Keratinocyte (primary cell): ENCODE measurements at regions not wholly inside any gene's neighbourhood (a gene's known extent, or its start where the extent isn't known, plus 50 kb on each side); places are given as distances from the start of the nearest gene placed in this dataset.
"Not testable (repeated sequence)": the region's sequence is repeated elsewhere in the genome, so short reads cannot be mapped to it uniquely, and the experiment has no call there.

ENCODE experiments used
- DNase-seq: peaks from one replicate; pipeline ENCODE4 v3.0.0-alpha.2; 2011; ENCODE audit warnings: low read depth, missing footprints, low spot score
- FAIRE-seq: peaks from 2 replicates; lab custom pipeline; 2011; peaks lifted over from hg19 to GRCh38; lab: Jason Lieb, UNC
- H2AFZ ChIP-seq: 2 replicates; pipeline ENCODE4 v1.6.0; 2012; ENCODE audit warnings: low read length, control low read depth, inconsistent platforms; ENCODE audit not compliant: control insufficient read depth
- H3K27ac ChIP-seq: 2 replicates; pipeline ENCODE4 v1.5.1; 2011; ENCODE audit warnings: low read length; ENCODE audit not compliant: control insufficient read depth, insufficient read depth
- H3K27me3 ChIP-seq: 3 replicates; pipeline ENCODE4 v1.6.0; 2011; ENCODE audit warnings: low read length; ENCODE audit not compliant: control insufficient read depth, insufficient read depth; ENCODE audit errors: extremely low read depth
- H3K36me3 ChIP-seq, 2 experiments: 2 replicates in 1 of 2; 3 replicates in 1 of 2; pipeline ENCODE4 v1.5.1; 2011; ENCODE audit warnings: low read length in 2 of 2, mild to moderate bottlenecking in 1 of 2; ENCODE audit not compliant: control insufficient read depth in 2 of 2, insufficient read depth in 2 of 2; ENCODE audit errors: extremely low read depth in 1 of 2
- H3K4me1 ChIP-seq: 3 replicates; pipeline ENCODE4 v1.5.1; 2011; ENCODE audit warnings: low read length; ENCODE audit not compliant: control insufficient read depth, insufficient read depth; ENCODE audit errors: extremely low read depth
- H3K4me2 ChIP-seq: 3 replicates; pipeline ENCODE4 v1.6.0; 2011; ENCODE audit warnings: low read depth, low read length; ENCODE audit not compliant: control insufficient read depth, insufficient read depth; ENCODE audit errors: extremely low read depth
- H3K4me3 ChIP-seq, 3 experiments: fragments of 200-600 bp in 1 of 3; sonication (generic) in 1 of 3; 2 replicates in 2 of 3; 3 replicates in 1 of 3; pipeline ENCODE4 v1.5.1; 2011 to 2016; ENCODE audit warnings: low read length in 3 of 3, mild to moderate bottlenecking in 3 of 3, control low read depth in 2 of 3, inconsistent platforms in 1 of 3, low read depth in 1 of 3, mixed read lengths in 1 of 3, mixed run types in 1 of 3, moderate library complexity in 1 of 3; ENCODE audit not compliant: control insufficient read depth in 2 of 3, insufficient read depth in 2 of 3; ENCODE audit errors: extremely low read depth in 1 of 3
- H3K79me2 ChIP-seq: 2 replicates; pipeline ENCODE4 v1.6.0; 2012; ENCODE audit warnings: low read length; ENCODE audit not compliant: control insufficient read depth, insufficient read depth
- H3K9ac ChIP-seq: 3 replicates; pipeline ENCODE4 v1.6.0; 2011; ENCODE audit warnings: low read length; ENCODE audit not compliant: control insufficient read depth, insufficient read depth; ENCODE audit errors: extremely low read depth
- H3K9me1 ChIP-seq: 3 replicates; pipeline ENCODE4 v1.6.0; 2011; ENCODE audit warnings: low read length; ENCODE audit not compliant: control insufficient read depth, insufficient read depth; ENCODE audit errors: extremely low read depth
- H3K9me3 ChIP-seq: 2 replicates; pipeline ENCODE4 v1.5.1; 2012; ENCODE audit warnings: low read depth, low read length; ENCODE audit not compliant: control insufficient read depth
- H4K20me1 ChIP-seq: 3 replicates; pipeline ENCODE4 v1.6.0; 2011; ENCODE audit warnings: low read length; ENCODE audit not compliant: control insufficient read depth, insufficient read depth; ENCODE audit errors: extremely low read depth
- EZH2 ChIP-seq: IDR thresholded peaks from one replicate; pipeline ENCODE4 v1.6.1; 2012; ENCODE audit warnings: inconsistent platforms, mild to moderate bottlenecking, low read length, moderate library complexity
- dilution Hi-C: fragments of 300-500 bp; cut with MboI; formaldehyde crosslinking; loops from one replicate; pipeline ENCODE4 v1.7.0; 2020; ENCODE audit warnings: low sequenced_read_pairs; ENCODE audit not compliant: extremely low pct_ligation_motif_present
- TF ChIP-seq, protein P1 (sequence below), 3 experiments: IDR thresholded peaks in 1 of 3; conservative IDR thresholded peaks in 1 of 3; optimal IDR thresholded peaks in 1 of 3; 2 replicates in 2 of 3; 3 replicates in 1 of 3; pipeline versions ENCODE3 to v1.5.1; 2011; ENCODE audit warnings: low read length in 3 of 3, mild to moderate bottlenecking in 3 of 3, moderate library complexity in 2 of 3, control low read depth in 1 of 3, inconsistent platforms in 1 of 3; ENCODE audit not compliant: insufficient read depth in 2 of 3; ENCODE audit errors: extremely low read depth in 1 of 3

DNA sequence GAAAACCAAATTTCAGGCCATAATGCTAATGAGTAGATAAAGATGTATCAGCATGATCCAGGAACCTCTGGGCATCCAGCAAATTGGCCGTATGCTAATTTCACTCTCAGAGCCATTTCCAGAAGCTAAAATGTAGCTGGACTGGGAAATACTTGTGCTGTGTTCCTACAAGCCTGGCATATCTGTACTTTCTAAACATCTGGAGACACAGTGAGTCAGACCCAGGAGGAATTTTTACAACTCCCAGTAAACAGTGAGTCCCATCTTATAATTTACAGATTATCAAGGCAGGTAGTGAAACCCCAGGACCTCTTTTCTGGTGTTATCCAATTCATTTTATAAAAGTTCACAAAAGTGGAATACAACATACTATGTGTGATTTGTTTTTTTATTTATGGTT lies 683.0 kb upstream of the ADGRB3 start:
- H3K4me1 ChIP-seq: no peaks in the 10 kb centered on the region
- H3K36me3 ChIP-seq: no peaks in the 10 kb centered on the region
- H3K9me3 ChIP-seq: no peaks in the 10 kb centered on the region
- H4K20me1 ChIP-seq: no peaks in the 10 kb centered on the region
- no peak overlapping the region for H2AFZ ChIP-seq
- no peaks in the 10 kb centered on the region for H3K27me3 ChIP-seq
- no peak for DNase-seq
- TF ChIP-seq, protein P1, sequence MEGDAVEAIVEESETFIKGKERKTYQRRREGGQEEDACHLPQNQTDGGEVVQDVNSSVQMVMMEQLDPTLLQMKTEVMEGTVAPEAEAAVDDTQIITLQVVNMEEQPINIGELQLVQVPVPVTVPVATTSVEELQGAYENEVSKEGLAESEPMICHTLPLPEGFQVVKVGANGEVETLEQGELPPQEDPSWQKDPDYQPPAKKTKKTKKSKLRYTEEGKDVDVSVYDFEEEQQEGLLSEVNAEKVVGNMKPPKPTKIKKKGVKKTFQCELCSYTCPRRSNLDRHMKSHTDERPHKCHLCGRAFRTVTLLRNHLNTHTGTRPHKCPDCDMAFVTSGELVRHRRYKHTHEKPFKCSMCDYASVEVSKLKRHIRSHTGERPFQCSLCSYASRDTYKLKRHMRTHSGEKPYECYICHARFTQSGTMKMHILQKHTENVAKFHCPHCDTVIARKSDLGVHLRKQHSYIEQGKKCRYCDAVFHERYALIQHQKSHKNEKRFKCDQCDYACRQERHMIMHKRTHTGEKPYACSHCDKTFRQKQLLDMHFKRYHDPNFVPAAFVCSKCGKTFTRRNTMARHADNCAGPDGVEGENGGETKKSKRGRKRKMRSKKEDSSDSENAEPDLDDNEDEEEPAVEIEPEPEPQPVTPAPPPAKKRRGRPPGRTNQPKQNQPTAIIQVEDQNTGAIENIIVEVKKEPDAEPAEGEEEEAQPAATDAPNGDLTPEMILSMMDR (optimal IDR thresholded peaks at IDR 0.05 in 1 of 3, IDR thresholded peaks at IDR 0.05 in 1 of 3, conservative IDR thresholded peaks at IDR 0.05 in 1 of 3; ENCODE audit: extremely low read depth in 1 of 3, insufficient read depth in 2 of 3, low read length in 3 of 3): no peak
- TF ChIP-seq EZH2: no peak
- dilution Hi-C loops: no loop called here
- no peak overlapping the region for H3K27ac ChIP-seq
- no peaks in the 10 kb centered on the region for H3K79me2 ChIP-seq
- FAIRE-seq: no peak
- no peak overlapping the region for H3K4me2 ChIP-seq
- no peak overlapping the region for H3K4me3 ChIP-seq
- no peak overlapping the region for H3K9ac ChIP-seq
- no peaks in the 10 kb centered on the region for H3K9me1 ChIP-seq

DNA sequence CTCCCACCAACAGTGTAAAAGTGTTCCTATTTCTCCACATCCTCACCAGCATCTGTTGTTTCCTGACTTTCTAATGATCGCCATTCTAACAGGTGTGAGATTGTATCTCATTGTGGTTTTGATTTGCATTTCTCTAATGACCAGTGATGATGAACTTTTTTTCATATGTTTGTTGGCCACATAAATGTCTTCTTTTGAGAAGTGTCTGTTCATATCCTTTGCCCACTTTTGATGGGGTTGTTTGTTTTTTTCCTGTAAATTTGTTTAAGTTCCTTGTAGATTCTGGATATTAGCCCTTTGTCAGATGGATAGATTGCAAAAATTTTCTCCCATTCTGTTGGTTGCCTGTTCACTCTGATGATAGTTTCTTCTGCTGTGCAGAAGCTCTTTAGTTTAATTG lies 687.3 kb upstream of the ADGRB3 start:
- H3K79me2 ChIP-seq, H3K9me3 ChIP-seq, H3K4me2 ChIP-seq, H3K36me3 ChIP-seq, H3K4me1 ChIP-seq, H4K20me1 ChIP-seq, H3K9ac ChIP-seq, H3K4me3 ChIP-seq, H2AFZ ChIP-seq, H3K27ac ChIP-seq, DNase-seq, dilution Hi-C loops, H3K27me3 ChIP-seq, FAIRE-seq, H3K9me1 ChIP-seq: not testable (repeated sequence)

DNA sequence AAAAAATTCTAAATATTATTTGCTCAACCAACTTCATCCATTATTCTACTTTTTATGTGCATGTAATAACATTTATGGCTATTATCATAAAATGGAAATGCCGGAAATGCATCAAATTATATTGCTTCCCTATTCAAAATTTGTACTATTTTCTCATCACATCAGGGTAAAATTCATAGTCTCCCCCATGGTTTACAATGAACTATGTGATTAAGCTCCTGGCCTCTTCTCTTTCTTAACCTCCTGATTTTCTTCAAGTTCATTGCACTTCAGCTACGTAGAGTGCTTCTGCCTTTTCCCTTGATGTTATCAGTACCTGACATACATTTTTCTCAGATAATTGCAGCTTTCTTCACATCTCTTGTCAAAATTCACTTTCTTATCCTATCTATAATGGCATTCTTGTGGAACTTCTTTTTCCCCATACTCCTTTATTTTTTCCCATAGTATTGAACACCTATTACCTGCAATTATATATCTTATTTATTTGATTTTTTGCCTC lies 699.1 kb upstream of the ADGRB3 start:
- no peaks in the 10 kb centered on the region for H3K9me3 ChIP-seq
- H3K9me1 ChIP-seq: no peaks in the 10 kb centered on the region
- no peak overlapping the region for H3K4me3 ChIP-seq
- H3K79me2 ChIP-seq: no peaks in the 10 kb centered on the region
- dilution Hi-C loops: no loop called here
- no peaks in the 10 kb centered on the region for H3K36me3 ChIP-seq
- DNase-seq (no peak), FAIRE-seq (no peak)
- H3K4me2 ChIP-seq: no peak overlapping the region
- H2AFZ ChIP-seq: no peak overlapping the region
- no peaks in the 10 kb centered on the region for H3K27me3 ChIP-seq
- H3K4me1 ChIP-seq: no peaks in the 10 kb centered on the region
- no peak overlapping the region for H3K27ac ChIP-seq
- no peaks in the 10 kb centered on the region for H4K20me1 ChIP-seq
- TF ChIP-seq EZH2: no peak
- TF ChIP-seq, protein P1 (optimal IDR thresholded peaks at IDR 0.05 in 1 of 3, IDR thresholded peaks at IDR 0.05 in 1 of 3, conservative IDR thresholded peaks at IDR 0.05 in 1 of 3; ENCODE audit: extremely low read depth in 1 of 3, insufficient read depth in 2 of 3, low read length in 3 of 3): no peak
- H3K9ac ChIP-seq: no peak overlapping the region
